ENCODE measurements at regions not wholly inside any gene's neighbourhood (a gene's known extent, or its start where the extent isn't known, plus 50 kb on each side); places are given as distances from the start of the nearest gene placed in this dataset.
"Not testable (repeated sequence)": the region's sequence is repeated elsewhere in the genome, so short reads cannot be mapped to it uniquely, and the experiment has no call there.

DNA sequence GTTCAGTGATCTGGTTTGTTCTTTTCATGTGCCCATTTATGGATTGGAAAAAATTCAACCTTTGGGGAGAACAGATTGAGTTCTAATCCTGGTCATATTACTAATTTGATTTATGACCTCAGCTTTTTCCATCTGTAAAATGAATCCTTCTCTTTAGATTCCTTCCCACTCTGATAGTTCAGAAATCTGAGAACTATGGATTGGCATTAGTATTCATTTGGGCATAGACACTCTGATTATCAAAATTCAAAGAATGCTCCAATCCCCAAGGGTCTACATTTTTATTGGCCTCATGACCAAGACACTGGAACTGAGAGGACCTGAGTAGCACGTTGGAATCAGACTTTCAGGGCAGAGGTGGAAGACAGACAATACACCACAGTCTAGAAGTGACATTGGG, 405.9 kb upstream of the PAPPA start:
- no peak for DNase-seq (ENCODE audit: low read depth in 4 of 4, low spot score in 3 of 4)

DNA sequence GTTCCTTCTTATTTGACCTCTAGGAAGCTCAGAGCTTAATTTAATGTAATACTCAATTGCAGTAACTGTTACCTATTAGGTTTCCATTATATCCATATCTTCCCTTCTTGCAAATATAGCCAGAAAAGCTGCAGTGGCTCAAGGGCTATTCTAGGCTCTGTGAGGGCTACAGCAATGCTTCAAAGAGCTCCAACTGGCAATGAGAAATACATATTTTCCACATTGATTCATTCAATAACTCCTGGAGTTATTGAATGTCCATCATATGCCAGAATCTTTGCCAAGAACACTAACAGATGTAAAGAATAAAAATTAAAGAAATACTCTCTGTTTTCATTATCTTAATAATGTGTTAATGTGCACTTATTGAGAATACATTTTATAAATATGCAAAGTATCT, 396.9 kb upstream of the PAPPA start:
- DNase-seq (ENCODE audit: low read depth in 4 of 4, low spot score in 3 of 4): no peak

DNA sequence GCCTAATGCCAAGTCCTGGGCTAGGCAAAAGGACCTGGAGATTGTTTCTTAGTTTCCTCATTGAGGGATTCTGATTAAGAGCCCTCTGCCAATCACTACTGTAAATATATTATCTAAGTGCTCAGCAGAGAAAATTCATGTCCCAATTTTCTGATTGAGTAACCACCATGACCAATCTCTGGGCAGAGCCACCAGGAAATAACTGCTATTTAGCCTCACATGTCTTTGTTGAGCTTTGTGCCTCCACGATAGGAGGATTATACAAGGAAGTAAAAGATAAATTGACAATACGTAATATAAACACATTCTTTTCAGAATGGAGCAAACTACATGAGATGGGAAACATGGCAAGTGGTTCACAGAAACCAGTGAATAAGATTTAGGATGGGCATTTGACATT, 396.1 kb upstream of the PAPPA start:
- no peak for DNase-seq (ENCODE audit: low read depth in 4 of 4, low spot score in 3 of 4)

DNA sequence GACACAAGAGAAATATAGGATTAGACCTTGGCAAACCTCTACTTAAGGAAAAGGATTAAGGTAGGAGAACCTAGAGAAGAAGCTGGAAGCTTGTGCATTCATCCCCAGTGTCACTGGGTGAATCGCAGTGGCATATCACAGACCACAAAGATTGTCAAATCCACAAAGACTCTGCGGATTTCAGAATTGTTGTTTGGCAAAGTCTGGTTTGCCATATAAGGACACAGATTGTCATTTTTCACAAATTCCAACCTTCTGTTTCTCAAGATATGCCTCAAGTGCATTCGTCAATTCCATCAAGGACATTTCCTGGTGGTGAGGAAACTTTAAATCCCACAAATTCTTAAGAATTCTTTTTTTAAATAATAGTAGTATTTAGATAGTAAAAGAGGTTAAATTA, 395.1 kb upstream of the PAPPA start:
- DNase-seq (ENCODE audit: low read depth in 4 of 4, low spot score in 3 of 4): no peak

DNA sequence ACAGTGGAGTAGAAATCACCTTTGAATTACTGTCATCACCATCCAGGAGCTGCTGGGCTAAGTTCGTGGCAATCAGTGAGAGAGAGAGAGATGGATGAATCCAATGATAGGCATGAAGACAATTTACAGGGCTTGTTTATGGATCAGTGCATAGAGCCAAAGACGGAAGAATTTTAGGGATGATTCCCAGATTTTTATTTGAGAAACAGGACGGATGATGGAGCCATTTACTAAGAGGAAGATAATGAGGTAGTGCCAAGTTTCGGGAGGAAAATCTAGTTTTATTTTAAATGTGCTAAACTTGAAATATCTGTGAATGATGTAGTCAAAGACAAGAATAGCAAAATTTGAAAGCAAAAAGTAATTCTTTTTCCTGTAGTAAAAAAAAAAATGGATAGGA, 394.2 kb upstream of the PAPPA start:
- no peak for DNase-seq (ENCODE audit: low read depth in 4 of 4, low spot score in 3 of 4)

DNA sequence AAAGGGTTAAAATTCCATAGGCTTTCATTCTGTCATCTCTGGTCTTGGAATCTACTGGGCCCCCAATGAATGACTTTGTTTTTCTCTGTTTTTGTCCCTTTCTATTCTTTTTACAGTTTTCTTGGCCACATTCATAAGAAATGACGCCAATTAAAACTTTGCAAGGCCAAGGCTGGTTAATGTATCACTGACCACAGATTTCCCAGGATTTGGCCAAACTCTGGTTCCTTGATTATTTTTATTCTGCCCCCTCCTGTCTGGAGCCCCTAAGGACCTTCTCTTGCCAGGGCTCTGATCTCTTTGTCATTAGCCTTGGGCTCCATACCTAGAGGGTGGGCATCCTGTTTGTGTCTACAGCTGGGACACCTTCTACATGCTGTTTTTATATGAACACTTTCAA, 388.9 kb upstream of the PAPPA start:
- DNase-seq (ENCODE audit: low read depth in 4 of 4, low spot score in 3 of 4): no peak

DNA sequence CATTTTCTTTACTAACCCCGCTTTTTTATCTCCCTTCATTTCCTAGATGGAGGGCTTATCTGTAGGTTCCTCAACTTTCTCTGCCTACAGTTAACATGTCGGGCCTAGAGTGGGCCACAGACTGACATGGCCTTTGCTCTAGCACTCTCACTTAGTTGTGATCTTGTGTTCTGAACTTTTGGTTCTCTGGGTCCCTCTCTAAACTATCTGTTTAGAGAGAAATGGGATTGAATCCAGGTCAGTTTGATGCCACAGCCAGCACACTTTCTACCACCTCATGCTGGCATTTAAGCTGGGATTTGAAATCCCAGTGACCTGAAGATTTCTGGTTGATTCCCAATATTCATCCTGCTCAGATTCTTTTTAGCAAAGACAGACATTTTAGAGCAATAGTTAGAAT, 388.5 kb upstream of the PAPPA start:
- no peak for DNase-seq (ENCODE audit: low read depth in 4 of 4, low spot score in 3 of 4)

DNA sequence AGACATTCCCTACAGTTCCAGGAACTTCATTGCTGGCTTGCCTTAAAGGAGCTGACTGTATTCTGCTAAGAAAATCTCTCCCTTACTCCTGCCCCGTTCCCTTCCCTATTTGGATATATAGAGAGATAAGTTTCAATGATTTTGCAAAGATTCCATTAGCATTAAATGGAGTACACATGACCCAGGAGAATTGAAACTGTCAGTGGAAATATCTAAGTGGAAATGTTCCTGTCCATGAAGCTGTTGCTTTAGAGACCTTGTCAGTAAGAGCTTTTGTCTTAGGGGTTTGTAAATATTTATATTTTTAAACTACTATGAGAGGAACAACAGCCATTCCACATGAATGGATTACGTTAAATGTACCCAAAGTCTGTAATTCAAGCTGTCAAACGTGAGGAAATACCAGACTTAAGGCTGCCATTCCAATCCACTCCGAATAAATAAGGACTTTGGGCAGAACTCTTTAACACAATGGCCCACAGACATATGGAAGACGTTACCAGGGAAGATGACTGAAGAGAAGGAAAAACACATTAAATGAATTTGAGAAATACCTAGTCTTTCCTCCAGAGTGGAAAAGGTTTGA, 387.1 kb upstream of the PAPPA start:
- no peak for DNase-seq (ENCODE audit: low read depth in 4 of 4, low spot score in 3 of 4)

DNA sequence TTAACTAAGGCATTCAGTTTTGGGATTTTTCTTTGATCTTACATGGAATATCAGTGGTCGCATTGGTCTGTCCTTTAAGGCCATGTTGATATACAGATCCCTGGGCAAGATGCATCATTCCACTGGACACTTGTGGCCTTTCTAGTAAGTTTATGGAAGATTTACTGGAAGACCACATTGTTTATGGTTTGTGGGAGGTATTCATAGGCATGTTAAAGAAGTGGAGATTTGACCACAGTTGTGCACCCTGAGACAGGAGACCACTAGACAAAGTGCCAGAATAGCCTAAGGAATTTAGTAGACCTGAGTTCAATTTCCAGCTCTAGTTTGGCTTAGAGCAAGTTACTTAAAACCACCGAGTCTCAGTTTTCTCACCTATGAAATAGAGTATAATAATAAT, 383.1 kb upstream of the PAPPA start:
- no peak for DNase-seq (ENCODE audit: low read depth in 4 of 4, low spot score in 3 of 4)

DNA sequence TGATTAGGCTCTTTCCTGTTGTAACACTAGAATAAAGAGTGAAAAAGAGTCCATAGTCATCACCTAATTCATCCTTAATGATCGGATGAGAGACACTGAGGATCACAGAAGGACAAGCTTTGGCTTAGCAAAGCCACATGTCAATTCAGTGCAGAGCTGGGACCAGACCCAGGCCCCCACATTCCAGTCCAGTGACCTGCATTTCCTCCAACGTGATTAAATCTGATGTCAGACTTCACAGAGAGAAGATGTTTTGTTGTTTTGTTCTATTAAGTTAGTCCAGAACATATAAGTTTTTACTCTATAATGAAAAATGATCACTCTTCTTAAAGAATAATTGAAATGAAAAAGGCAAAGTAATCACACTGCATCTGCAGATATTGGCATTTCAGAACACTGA, 377.9 kb upstream of the PAPPA start:
- DNase-seq (ENCODE audit: low read depth in 4 of 4, low spot score in 3 of 4): no peak

DNA sequence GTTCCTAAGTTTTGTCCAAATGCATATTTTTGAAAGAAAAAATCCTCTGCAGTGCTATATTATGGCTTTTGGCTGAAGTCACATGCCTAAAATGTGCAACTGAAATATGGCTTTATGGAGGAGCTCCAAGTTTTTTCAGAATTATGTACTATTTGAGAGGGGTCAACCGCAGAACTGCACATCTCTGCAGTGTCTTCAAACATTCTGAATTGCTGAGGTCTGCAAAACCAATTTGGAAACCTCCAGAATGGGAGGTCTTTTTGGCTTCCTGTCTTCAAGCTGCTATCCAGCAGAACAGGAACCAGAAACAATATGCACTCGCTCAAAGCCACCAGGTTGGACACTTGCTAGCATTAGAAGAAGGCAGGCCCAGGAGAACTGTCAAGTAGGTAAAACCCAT, 376.0 kb upstream of the PAPPA start:
- DNase-seq (ENCODE audit: low read depth in 4 of 4, low spot score in 3 of 4): peak; percentile 1 to 10 (median 6)

DNA sequence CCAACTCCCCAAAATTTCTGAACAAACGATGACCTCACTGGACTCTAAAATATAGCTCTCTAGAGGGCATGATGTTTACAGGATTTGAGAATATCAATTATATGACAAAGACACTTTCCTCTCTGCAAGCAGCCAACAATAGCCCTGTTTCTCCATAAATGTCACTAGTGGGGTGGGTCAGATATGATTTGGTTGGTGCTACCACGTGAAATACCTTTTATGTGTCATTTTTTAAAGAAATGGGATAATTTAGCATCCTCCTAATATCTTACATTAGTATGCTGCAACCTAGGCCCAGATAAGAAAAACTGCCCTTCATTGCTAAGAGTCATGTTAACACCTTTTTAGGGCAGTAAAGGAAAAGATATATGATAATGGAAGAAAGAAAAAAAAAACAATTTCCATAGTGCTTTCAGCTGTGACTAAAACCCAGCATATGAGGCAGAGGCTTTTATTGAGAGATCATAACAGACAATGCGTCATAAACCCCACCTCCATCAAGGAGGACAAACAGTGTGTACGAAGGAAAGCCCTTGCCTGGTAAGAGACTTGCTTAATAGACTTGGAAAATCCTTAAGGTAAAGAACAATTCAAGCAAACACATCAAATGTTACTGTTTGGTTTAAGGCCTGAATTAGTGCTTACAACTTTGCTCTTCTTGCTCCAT, 372.4 kb upstream of the PAPPA start:
- no peak for DNase-seq (ENCODE audit: low read depth in 4 of 4, low spot score in 3 of 4)

DNA sequence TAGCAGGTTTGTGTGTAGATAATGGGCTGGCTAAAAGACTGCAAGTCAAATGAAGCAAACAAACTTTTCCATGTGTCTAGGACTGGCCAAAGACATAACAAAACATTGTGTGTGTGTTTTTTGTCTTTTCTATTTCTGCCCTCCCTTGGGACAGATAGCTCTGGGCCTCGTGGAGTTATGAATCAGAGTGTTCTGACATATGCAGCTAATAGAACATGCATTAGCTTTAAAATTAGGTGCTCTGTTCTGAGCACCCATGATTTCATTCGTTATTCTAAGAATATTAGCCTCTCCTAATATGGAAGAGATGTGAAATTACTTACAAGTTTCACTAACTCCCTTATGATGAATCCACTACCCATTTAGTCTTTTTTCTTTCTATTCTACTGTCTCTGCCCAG, 367.3 kb upstream of the PAPPA start:
- DNase-seq (ENCODE audit: low read depth in 4 of 4, low spot score in 3 of 4): no peak

DNA sequence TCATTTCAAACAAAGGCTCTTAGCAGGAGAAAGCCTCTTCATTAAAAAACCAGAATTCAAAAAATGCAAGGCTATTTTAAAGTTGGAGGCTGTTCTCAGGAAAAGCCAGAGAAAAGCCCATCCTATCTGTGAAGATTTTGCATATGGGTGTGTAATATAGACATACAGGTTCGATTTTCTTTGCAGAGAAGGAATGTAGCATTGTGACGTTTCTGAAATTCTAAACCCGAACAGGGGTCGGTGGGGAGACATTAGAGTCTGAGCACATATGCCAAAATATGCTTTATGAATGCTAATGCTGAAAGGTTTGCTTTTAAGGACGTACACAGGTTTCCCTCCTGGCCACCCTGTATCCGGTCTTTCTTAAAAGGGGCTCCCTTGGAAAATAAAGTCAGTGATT, 363.1 kb upstream of the PAPPA start:
- no peak for DNase-seq (ENCODE audit: low read depth in 4 of 4, low spot score in 3 of 4)

DNA sequence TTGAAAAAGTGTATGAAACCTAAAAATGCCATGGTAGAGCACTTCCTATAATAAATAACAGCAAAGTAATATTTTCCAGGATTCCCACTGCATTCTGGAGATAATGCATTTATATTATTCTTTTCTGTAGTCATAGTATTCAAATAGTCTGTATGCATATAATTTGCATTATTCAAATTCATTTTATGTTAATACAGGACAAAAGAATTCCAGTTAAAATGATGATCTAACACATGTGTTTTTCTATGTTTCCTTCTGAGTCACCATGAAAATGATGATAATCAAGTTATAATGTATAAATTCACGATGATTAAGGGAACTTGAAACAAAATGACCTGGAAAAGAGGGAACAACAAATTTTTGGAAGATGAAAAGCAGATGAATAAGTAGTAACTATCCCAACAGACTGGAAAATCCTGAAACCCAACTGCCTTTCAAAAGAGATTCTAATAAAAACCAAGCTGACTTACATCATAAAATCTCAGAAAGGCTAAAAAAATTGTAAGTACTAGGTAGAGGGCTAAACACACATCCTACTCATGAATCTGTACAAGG, 358.6 kb upstream of the PAPPA start:
- no peak for DNase-seq (ENCODE audit: low read depth in 4 of 4, low spot score in 3 of 4)

DNA sequence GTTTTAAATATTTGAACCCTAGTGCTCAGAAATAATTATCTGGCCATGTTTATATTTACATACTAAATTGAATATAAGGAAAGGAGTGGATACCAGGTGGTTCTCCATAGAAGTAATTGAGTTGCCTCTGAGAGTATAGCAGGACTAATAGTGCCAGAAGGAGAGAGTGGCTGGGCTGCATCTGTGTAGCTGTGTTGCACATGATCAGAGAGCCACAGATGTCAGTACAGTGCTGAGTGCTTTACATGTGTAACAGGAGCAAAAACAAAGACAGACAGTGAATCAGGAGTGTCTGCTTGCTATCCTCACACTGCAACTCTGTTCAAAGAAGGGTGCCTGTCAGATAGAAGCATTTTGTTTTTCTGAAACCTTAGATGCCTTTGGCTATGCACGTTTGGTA, 353.9 kb upstream of the PAPPA start:
- DNase-seq (ENCODE audit: low read depth in 4 of 4, low spot score in 3 of 4): no peak

DNA sequence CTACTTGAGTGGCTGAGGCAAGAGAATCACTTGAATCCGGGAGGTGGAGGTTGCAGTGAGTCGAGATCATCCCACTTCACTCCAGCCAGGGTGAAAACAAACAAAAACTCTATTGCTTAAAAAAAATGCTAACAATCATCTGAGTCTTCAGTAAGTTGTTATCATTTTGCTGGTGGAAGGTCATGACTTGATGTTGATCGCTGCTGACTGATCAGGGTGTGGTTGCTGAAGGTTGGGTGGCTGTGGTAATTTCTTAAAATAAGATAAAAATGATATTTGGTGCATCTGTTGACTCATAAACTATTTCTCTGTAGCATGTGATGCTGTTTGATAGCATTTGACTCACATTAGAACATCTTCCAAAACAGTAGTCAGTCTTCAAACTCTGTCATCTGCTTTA, 349.4 kb upstream of the PAPPA start:
- no peak for DNase-seq (ENCODE audit: low read depth in 4 of 4, low spot score in 3 of 4)

DNA sequence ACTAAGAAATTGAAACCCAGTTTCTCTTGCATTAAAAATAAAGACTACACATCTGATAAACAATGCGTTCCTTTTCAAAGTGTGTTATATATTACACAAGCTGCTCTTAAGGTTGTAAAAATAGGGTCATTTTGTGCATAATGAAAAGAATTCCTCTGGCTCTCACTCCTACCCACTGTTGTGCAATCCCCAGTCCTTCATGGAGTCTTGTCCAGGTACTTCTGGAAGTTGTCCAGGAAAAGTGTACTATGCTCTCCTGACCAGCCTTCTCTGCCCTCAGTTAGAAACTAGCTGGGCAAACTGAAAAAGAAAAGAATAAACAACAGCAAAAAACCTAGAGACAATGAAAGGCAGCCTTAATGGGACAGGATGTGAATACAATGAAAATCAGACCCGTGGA, 345.5 kb upstream of the PAPPA start:
- DNase-seq (ENCODE audit: low read depth in 4 of 4, low spot score in 3 of 4): no peak

DNA sequence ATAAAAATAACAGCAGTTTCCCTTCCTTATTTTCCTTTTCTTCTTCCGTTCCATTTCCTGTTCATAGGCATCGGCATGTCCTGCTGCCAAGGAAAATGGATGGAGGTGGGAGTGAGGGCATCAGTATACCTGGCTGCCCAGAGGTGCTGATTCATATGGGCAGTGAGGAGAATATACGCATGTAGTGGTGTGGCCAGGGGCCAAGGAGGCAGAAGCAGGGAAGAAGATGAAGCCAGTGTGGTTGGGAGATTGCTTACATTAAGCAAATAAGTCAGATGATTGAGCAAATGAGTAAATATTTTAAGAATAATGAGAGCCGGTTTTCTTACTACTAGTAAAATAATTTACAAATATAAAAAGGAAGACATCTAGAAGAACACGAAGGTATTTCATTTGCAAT, 344.9 kb upstream of the PAPPA start:
- DNase-seq (ENCODE audit: low read depth in 4 of 4, low spot score in 3 of 4): no peak

DNA sequence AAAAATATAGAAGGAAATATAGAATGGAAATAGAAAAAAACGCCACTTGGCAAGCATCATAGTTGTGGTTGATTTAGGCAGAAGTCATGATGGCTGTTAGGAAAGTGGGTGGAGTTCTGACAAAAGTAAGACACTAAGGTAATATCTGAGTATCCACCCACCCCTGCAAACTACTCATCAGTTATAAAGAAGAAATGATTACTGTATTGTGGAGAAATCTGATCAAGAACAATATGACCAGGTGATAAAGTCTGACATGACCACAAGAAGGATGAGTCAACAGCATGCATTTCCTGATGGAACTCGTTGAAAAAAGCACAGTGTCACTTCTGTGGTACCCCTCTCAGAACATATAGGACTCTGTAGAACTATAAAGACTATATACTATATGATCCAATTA, 343.4 kb upstream of the PAPPA start:
- no peak for DNase-seq (ENCODE audit: low read depth in 4 of 4, low spot score in 3 of 4)

DNA sequence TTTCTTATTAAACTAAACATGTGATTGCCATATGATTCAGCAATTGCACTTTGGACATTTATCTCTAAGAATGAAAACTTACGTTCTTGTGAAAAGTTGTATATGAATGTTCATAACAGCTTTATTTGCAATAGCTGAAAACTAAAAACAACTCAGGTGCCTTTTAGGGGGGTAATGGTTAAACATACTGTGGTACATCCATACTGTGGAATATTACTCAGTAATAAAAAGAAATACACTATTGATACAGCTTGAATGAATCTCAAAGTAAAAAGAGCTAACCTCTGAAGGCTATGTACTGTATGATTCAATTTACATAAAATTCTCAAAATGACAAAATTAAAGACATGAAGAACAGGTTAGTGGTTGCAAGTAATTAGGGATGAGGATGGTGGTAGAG, 339.5 kb upstream of the PAPPA start:
- no peak for DNase-seq (ENCODE audit: low read depth in 4 of 4, low spot score in 3 of 4)

DNA sequence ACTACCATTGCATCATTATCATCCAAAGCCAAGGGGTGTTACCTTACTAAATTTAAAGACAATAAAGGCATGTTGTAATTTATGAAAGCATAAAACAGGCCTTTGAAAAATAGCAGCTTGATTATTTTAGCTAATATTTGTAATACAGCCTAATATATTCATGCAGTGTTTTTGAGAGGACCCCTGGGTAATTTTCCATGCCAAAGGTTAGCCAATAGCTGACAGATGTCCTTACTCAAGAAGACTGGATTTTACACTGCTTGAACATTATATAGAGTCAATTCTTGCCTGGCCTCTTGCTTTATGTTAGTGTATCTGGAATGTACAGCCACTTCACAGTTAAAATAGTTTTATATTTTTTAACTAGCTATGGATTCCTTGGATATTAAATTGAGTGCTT, 337.8 kb upstream of the PAPPA start:
- no peak for DNase-seq (ENCODE audit: low read depth in 4 of 4, low spot score in 3 of 4)

DNA sequence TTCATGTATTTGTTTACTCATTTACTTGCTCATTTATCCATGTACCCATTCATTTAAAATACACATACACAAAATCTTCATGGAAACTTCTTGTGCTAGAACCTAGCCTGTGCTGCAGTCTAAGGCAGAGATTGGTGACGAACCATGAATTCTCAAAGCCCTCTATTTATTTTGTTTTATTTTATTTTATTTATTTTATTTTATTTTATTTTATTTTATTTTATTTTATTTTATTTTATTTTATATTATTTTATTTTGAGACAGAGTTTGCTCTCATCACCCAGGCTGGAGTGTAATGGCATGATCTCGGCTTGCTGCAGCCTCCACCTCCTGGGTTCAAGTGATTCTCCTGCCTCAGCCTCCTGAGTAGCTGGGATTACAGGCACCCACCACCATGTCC, 334.9 kb upstream of the PAPPA start:
- not testable (repeated sequence) for DNase-seq (ENCODE audit: low read depth in 4 of 4, low spot score in 3 of 4)

Measured in right renal pelvis (tissue), 4 donors.